GM19023 (cell line): ENCODE measurements at regions not wholly inside any gene's neighbourhood (a gene's known extent, or its start where the extent isn't known, plus 50 kb on each side); places are given as distances from the start of the nearest gene placed in this dataset.
"Not testable (repeated sequence)": the region's sequence is repeated elsewhere in the genome, so short reads cannot be mapped to it uniquely, and the experiment has no call there.

Experiments
- ATAC-seq: cut with Tn5 transposase; IDR thresholded peaks from one replicate; pipeline ENCODE4 v1.9.1; 2021; ENCODE audit warnings: mild to moderate bottlenecking, moderate library complexity; ENCODE audit not compliant: unreplicated experiment

- ATAC-seq: not testable (repeated sequence)
Measured at GRCh38 chr20:29031262-29031982, 2226.0 kb upstream of the DEFB115 start.

GRCh38 chr20:29044239-29044638, 2213.2 kb upstream of the DEFB115 start:
- ATAC-seq: not testable (repeated sequence)

- not testable (repeated sequence) for ATAC-seq
Measured at GRCh38 chr20:29050008-29050606, 2207.4 kb upstream of the DEFB115 start.

GRCh38 chr20:29057866-29058484, 2199.5 kb upstream of the DEFB115 start:
- not testable (repeated sequence) for ATAC-seq

- ATAC-seq: not testable (repeated sequence)
Measured at GRCh38 chr20:29062451-29062850, 2195.0 kb upstream of the DEFB115 start.

- ATAC-seq: not testable (repeated sequence)
Measured at GRCh38 chr20:29066341-29066740, 2191.1 kb upstream of the DEFB115 start.

GRCh38 chr20:29073640-29074039, 2183.8 kb upstream of the DEFB115 start:
- ATAC-seq: not testable (repeated sequence)

- ATAC-seq: peak; percentile 64
Measured at GRCh38 chr20:29079769-29080690, 2177.4 kb upstream of the DEFB115 start.

GRCh38 chr20:29081712-29082111, 2175.8 kb upstream of the DEFB115 start:
- ATAC-seq: not testable (repeated sequence)

- ATAC-seq: no peak
Measured at GRCh38 chr20:29085625-29086024, 2171.8 kb upstream of the DEFB115 start.

- not testable (repeated sequence) for ATAC-seq
Measured at GRCh38 chr20:29086145-29086718, 2171.2 kb upstream of the DEFB115 start.

GRCh38 chr20:29086938-29087337, 2170.5 kb upstream of the DEFB115 start:
- no peak for ATAC-seq

GRCh38 chr20:29087887-29088286, 2169.6 kb upstream of the DEFB115 start:
- ATAC-seq: not testable (repeated sequence)

- not testable (repeated sequence) for ATAC-seq
Measured at GRCh38 chr20:29088472-29088871, 2169.0 kb upstream of the DEFB115 start.

GRCh38 chr20:29089409-29089808, 2168.1 kb upstream of the DEFB115 start:
- ATAC-seq: not testable (repeated sequence)

GRCh38 chr20:29093958-29094357, 2163.5 kb upstream of the DEFB115 start:
- ATAC-seq: not testable (repeated sequence)

GRCh38 chr20:29096695-29097094, 2160.8 kb upstream of the DEFB115 start:
- ATAC-seq: not testable (repeated sequence)

GRCh38 chr20:29107884-29108283, 2149.6 kb upstream of the DEFB115 start:
- ATAC-seq: not testable (repeated sequence)

GRCh38 chr20:29109386-29109785, 2148.1 kb upstream of the DEFB115 start:
- not testable (repeated sequence) for ATAC-seq

- ATAC-seq: not testable (repeated sequence)
Measured at GRCh38 chr20:29115097-29115496, 2142.4 kb upstream of the DEFB115 start.
